T47D (cell line): ENCODE measurements at regions not wholly inside any gene's neighbourhood (a gene's known extent, or its start where the extent isn't known, plus 50 kb on each side); places are given as distances from the start of the nearest gene placed in this dataset.

Source experiments
- DNase-seq, 2 experiments: peaks; one replicate each; pipeline versions ENCODE4 v3.0.0 to v3.0.0-alpha.2; 2011 to 2012; ENCODE audit warnings: low read depth in 1 of 2, low spot score in 1 of 2
- JUND ChIP-seq: IDR thresholded peaks from 2 replicates; pipeline ENCODE4 v1.6.1; 2012; ENCODE audit warnings: low read depth
- in situ Hi-C: cut with HindIII; loops from 2 replicates; pipeline ENCODE4 v1.10.0; 2016; ENCODE audit warnings: low sequenced_read_pairs, low pct_unique_long_range_greater_than_20kb

GRCh38 chr3:19749448-19750017, 184.5 kb downstream of the EFHB start:
- in situ Hi-C loops, result no loop called here
- no peak for DNase-seq
- no peak for TF ChIP-seq JUND

- DNase-seq, result no peak
- TF ChIP-seq JUND, result no peak
- in situ Hi-C loops, result no loop called here
Observed at GRCh38 chr3:19748782-19749447, 185.1 kb downstream of the EFHB start.

- no peak for TF ChIP-seq JUND
- DNase-seq, result no peak
- in situ Hi-C loops, result no loop called here
Observed at GRCh38 chr3:19744047-19744446, 190.0 kb downstream of the EFHB start.

GRCh38 chr3:19742935-19743334, 191.1 kb downstream of the EFHB start:
- in situ Hi-C loops, result no loop called here
- TF ChIP-seq JUND, result no peak
- DNase-seq, result no peak

GRCh38 chr3:19739504-19739903, 194.5 kb downstream of the EFHB start:
- in situ Hi-C loops, result no loop called here
- no peak for TF ChIP-seq JUND
- DNase-seq, result no peak

GRCh38 chr3:19738846-19739245, 195.2 kb downstream of the EFHB start:
- in situ Hi-C loops, result no loop called here
- TF ChIP-seq JUND, result no peak
- DNase-seq, result no peak

GRCh38 chr3:19735111-19735510, 198.9 kb downstream of the EFHB start:
- no peak for DNase-seq
- in situ Hi-C loops, result no loop called here
- TF ChIP-seq JUND, result no peak

GRCh38 chr3:19734453-19734852, 199.6 kb downstream of the EFHB start:
- DNase-seq, result no peak
- no peak for TF ChIP-seq JUND
- in situ Hi-C loops, result no loop called here

GRCh38 chr3:19725000-19725399, 209.0 kb downstream of the EFHB start:
- no peak for TF ChIP-seq JUND
- in situ Hi-C loops, result no loop called here
- no peak for DNase-seq

GRCh38 chr3:19717736-19718135, 216.3 kb downstream of the EFHB start:
- DNase-seq, result no peak
- TF ChIP-seq JUND, result no peak
- in situ Hi-C loops, result no loop called here

- no peak for TF ChIP-seq JUND
- in situ Hi-C loops, result no loop called here
- DNase-seq, result no peak
Observed at GRCh38 chr3:19711160-19711782, 222.7 kb downstream of the EFHB start.

GRCh38 chr3:19702416-19703078, 231.5 kb downstream of the EFHB start:
- in situ Hi-C loops, result no loop called here
- peak in 1 of 2 experiments; percentile 48 for DNase-seq
- no peak for TF ChIP-seq JUND

- in situ Hi-C loops, result no loop called here
- TF ChIP-seq JUND, result no peak
- DNase-seq, result peak in 1 of 2 experiments; percentile 5
Observed at GRCh38 chr3:19688767-19689166, 245.2 kb downstream of the EFHB start.
